ENCODE measurements at regions not wholly inside any gene's neighbourhood (a gene's known extent, or its start where the extent isn't known, plus 50 kb on each side); places are given as distances from the start of the nearest gene placed in this dataset.

- Histone ChIP-seq H3K4ac (replicated peaks; ENCODE audit: insufficient read length, low read depth, low read length) (no peak overlapping the region), H3K23ac (ENCODE audit: insufficient read length) (no peak overlapping the region), H4K5ac (ENCODE audit: insufficient read length, low read depth, low read length) (no peak overlapping the region), H3K23me2 (ENCODE audit: low read depth, low read length) (no peaks in the 10 kb centered on the region), H3K14ac (ENCODE audit: insufficient read length) (no peak overlapping the region), H3K4me3 (ENCODE audit: extremely low read depth in 1 of 4, insufficient read depth in 2 of 4, low read depth in 3 of 4, low read length in 4 of 4) (no peak overlapping the region), H3K56ac (replicated peaks; ENCODE audit: insufficient read length, low read depth, low read length) (no peak overlapping the region), H2AFZ (ENCODE audit: low read length) (no peak overlapping the region), H2BK15ac (ENCODE audit: low read length) (no peak overlapping the region), H3K9me3 (ENCODE audit: insufficient read depth in 2 of 2, low read depth in 1 of 2, low read length in 1 of 2) (no peaks in the 10 kb centered on the region; a peak in 3 of 4 replicates), H2BK120ac (replicated peaks; ENCODE audit: low read depth, low read length) (no peak overlapping the region), H2BK5ac (ENCODE audit: low read depth, low read length) (no peak overlapping the region), H4K91ac (replicated peaks; ENCODE audit: insufficient read length, low read length) (no peak overlapping the region), H3K27me3 (replicated peaks in 1 of 4; ENCODE audit: control insufficient read depth in 3 of 4, extremely low read depth in 1 of 4, insufficient read depth in 3 of 4, low read length in 3 of 4) (no peaks in the 10 kb centered on the region), H2AK5ac (ENCODE audit: low read depth, low read length) (no peak overlapping the region), H4K20me1 (replicated peaks in 1 of 2; ENCODE audit: control insufficient read depth in 1 of 2, insufficient read depth in 2 of 2, low read length in 2 of 2) (no peaks in the 10 kb centered on the region), H3K4me2 (ENCODE audit: insufficient read depth in 1 of 2, low read depth in 2 of 2, low read length in 2 of 2) (no peak overlapping the region), H2BK12ac (ENCODE audit: low read depth, low read length) (no peak overlapping the region), H3K79me1 (ENCODE audit: low read depth, low read length) (no peaks in the 10 kb centered on the region), H3K79me2 (ENCODE audit: control insufficient read depth in 1 of 2, insufficient read depth in 2 of 2, low read length in 2 of 2) (no peaks in the 10 kb centered on the region), H3K4me1 (replicated peaks in 1 of 4; ENCODE audit: control insufficient read depth in 3 of 4, insufficient read depth in 4 of 4, low read length in 3 of 4) (no peaks in the 10 kb centered on the region), H3K9ac (replicated peaks in 1 of 4; ENCODE audit: extremely low read depth in 1 of 4, low read depth in 3 of 4, low read length in 3 of 4) (no peak overlapping the region), H4K8ac (ENCODE audit: extremely low read depth, insufficient read depth, low read length) (no peak overlapping the region), H2BK20ac (ENCODE audit: low read length) (no peak overlapping the region), H3K18ac (ENCODE audit: extremely low read depth, low read length) (no peak overlapping the region), H3K27ac (ENCODE audit: low read depth, low read length) (no peak overlapping the region), H3K36me3 (ENCODE audit: control insufficient read depth in 2 of 4, insufficient read depth in 4 of 4, low read length in 3 of 4) (no peaks in the 10 kb centered on the region)
- 100% methylated on average over 1 of the region's 1 CpG; no CpG with 5 or more reads in 1 of the 2 experiments for WGBS, 2 experiments (ENCODE audit: extremely low coverage in 1 of 2, insufficient coverage in 1 of 2, insufficient read length in 1 of 2, insufficient replicate concordance in 2 of 2, low coverage in 1 of 2, low lambda C conversion rate in 2 of 2, missing lambda C conversion rate in 1 of 2)
- CTCF ChIA-PET (ENCODE audit: partially characterized antibody), result no interaction called here
- POLR2A ChIA-PET (ENCODE audit: partially characterized antibody), result no interaction called here
- FAIRE-seq (no peak), DNase-seq (ENCODE audit: low read depth in 1 of 2, low spot score in 2 of 2) (no peak)
- TF ChIP-seq GABPA (IDR thresholded peaks at IDR 0.05; ENCODE audit: borderline replicate concordance, insufficient read depth, low read length) (no peak), TCF12 (IDR thresholded peaks at IDR 0.05; ENCODE audit: low read depth, low read length) (no peak), GTF2F1 (IDR thresholded peaks at IDR 0.05; ENCODE audit: borderline replicate concordance, low read depth, low read length) (no peak), E2F6 (IDR thresholded peaks at IDR 0.05) (no peak), CREB1 (IDR thresholded peaks at IDR 0.05) (no peak), TAF7 (optimal IDR thresholded peaks at IDR 0.05; ENCODE audit: borderline replicate concordance, low read depth, low read length) (no peak), NANOG (IDR thresholded peaks at IDR 0.05; ENCODE audit: insufficient read depth, low read depth, low read length, poor library complexity, severe bottlenecking) (no peak), POU5F1 (IDR thresholded peaks at IDR 0.05; ENCODE audit: low read depth, low read length) (no peak), EP300 (IDR thresholded peaks at IDR 0.05; ENCODE audit: borderline replicate concordance in 1 of 2, low read depth in 2 of 2, low read length in 2 of 2) (no peak), JUN (IDR thresholded peaks at IDR 0.05; ENCODE audit: low read depth, low read length) (no peak), SUZ12 (IDR thresholded peaks at IDR 0.05; ENCODE audit: low read length) (no peak), ATF3 (IDR thresholded peaks at IDR 0.05; ENCODE audit: insufficient read depth, low read depth, low read length) (no peak)
These were observed 1081.7 kb upstream of the EDIL3 start for GRCh38 chr5:85466423-85466822.

Measured in H1 (cell line).